HL-60 (cell line): ENCODE measurements at regions not wholly inside any gene's neighbourhood (a gene's known extent, or its start where the extent isn't known, plus 50 kb on each side); places are given as distances from the start of the nearest gene placed in this dataset.

ENCODE experiments used
- CTCF ChIP-seq: IDR thresholded peaks from one replicate; pipeline ENCODE4 v1.5.1; 2011; ENCODE audit warnings: low read length, control low read depth, inconsistent platforms; ENCODE audit not compliant: insufficient read depth
- REST ChIP-seq: IDR thresholded peaks from 2 replicates; pipeline ENCODE4 v1.6.1; 2012; ENCODE audit warnings: low read depth; ENCODE audit not compliant: insufficient replicate concordance

DNA sequence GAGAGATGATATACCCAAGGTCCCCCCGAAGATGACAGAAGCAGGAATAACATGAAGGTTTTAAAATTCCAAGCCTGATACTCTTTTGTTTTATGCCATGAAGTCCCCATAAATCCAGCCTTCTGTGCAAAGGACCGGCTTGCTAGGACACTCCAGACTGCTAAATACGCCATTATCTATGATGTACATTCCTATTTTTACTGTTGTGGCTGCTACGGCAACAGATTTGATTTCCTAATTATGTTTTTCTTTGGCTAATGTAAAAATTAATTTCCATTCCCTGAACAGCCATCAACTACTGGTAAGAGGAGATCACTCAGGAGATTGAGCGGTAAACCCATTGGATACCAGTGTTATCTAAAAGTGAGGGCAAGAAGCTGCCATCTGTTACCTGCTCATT, 1090.8 kb downstream of the TYW1 start:
- TF ChIP-seq REST (no peak), CTCF (no peak)
